ENCODE measurements at regions not wholly inside any gene's neighbourhood (a gene's known extent, or its start where the extent isn't known, plus 50 kb on each side); places are given as distances from the start of the nearest gene placed in this dataset.

- no peak for TF ChIP-seq CTCF (IDR thresholded peaks at IDR 0.05; ENCODE audit: low read depth, low read length, missing control alignments)
- no peak overlapping the region for H3K4me3 ChIP-seq (replicated peaks; ENCODE audit: low read depth, low read length)
- DNase-seq (ENCODE audit: extremely low read depth, low read depth): no peak
Measured at GRCh38 chr3:194240766-194241165, 104.8 kb downstream of the HES1 start.

- DNase-seq (ENCODE audit: extremely low read depth, low read depth): no peak
- no peak overlapping the region for H3K4me3 ChIP-seq (replicated peaks; ENCODE audit: low read depth, low read length)
- TF ChIP-seq CTCF (IDR thresholded peaks at IDR 0.05; ENCODE audit: low read depth, low read length, missing control alignments): no peak
Measured at GRCh38 chr3:194243172-194243837, 107.4 kb downstream of the HES1 start.

- no peak for TF ChIP-seq CTCF (IDR thresholded peaks at IDR 0.05; ENCODE audit: low read depth, low read length, missing control alignments)
- no peak overlapping the region for H3K4me3 ChIP-seq (replicated peaks; ENCODE audit: low read depth, low read length)
- no peak for DNase-seq (ENCODE audit: extremely low read depth, low read depth)
Measured at GRCh38 chr3:194244167-194244566, 107.0 kb downstream of the CPN2 start.

- no peak overlapping the region for H3K4me3 ChIP-seq (replicated peaks; ENCODE audit: low read depth, low read length)
- DNase-seq (ENCODE audit: extremely low read depth, low read depth): no peak
- TF ChIP-seq CTCF (IDR thresholded peaks at IDR 0.05; ENCODE audit: low read depth, low read length, missing control alignments): no peak
Measured at GRCh38 chr3:194245474-194245873, 105.7 kb downstream of the CPN2 start.

- TF ChIP-seq CTCF (IDR thresholded peaks at IDR 0.05; ENCODE audit: low read depth, low read length, missing control alignments): no peak
Measured at GRCh38 chr3:194245975-194246561, 105.1 kb downstream of the CPN2 start.

GRCh38 chr3:194246709-194247349, 104.3 kb downstream of the CPN2 start:
- no peak for TF ChIP-seq CTCF (IDR thresholded peaks at IDR 0.05; ENCODE audit: low read depth, low read length, missing control alignments)
- H3K4me3 ChIP-seq (replicated peaks; ENCODE audit: low read depth, low read length): no peak overlapping the region
- no peak for DNase-seq (ENCODE audit: extremely low read depth, low read depth)

More at GRCh38 chr3:194245975-194246561, 105.1 kb downstream of the CPN2 start:
- no peak for DNase-seq (ENCODE audit: extremely low read depth, low read depth)
- H3K4me3 ChIP-seq (replicated peaks; ENCODE audit: low read depth, low read length): no peak overlapping the region

Measured in HFF-Myc (cell line).